ENCODE measurements at regions not wholly inside any gene's neighbourhood (a gene's known extent, or its start where the extent isn't known, plus 50 kb on each side); places are given as distances from the start of the nearest gene placed in this dataset.

GRCh38 chr3:107130089-107130700 lies 247.0 kb upstream of the CCDC54 start:
- Histone ChIP-seq H3K4me3 (ENCODE audit: low read depth in 1 of 2, low read length in 1 of 2) (no peak overlapping the region), H3K9me3 (no peaks in the 10 kb centered on the region), H3K27me3 (no peaks in the 10 kb centered on the region), H3K4me1 (ENCODE audit: control insufficient read depth in 1 of 2, insufficient read depth in 1 of 2, low read depth in 1 of 2, low read length in 1 of 2) (no peaks in the 10 kb centered on the region), H3K27ac (no peak overlapping the region), H3K36me3 (no peaks in the 10 kb centered on the region)
- no peak for TF ChIP-seq CTCF (IDR thresholded peaks at IDR 0.05)

GRCh38 chr3:107132674-107133073 lies 244.6 kb upstream of the CCDC54 start:
- H3K36me3 ChIP-seq = no peaks in the 10 kb centered on the region
- H3K27me3 ChIP-seq = no peaks in the 10 kb centered on the region
- no peak overlapping the region for H3K27ac ChIP-seq
- no peak overlapping the region for H3K4me3 ChIP-seq (ENCODE audit: low read depth in 1 of 2, low read length in 1 of 2)
- no peaks in the 10 kb centered on the region for H3K4me1 ChIP-seq (ENCODE audit: control insufficient read depth in 1 of 2, insufficient read depth in 1 of 2, low read depth in 1 of 2, low read length in 1 of 2)
- no peaks in the 10 kb centered on the region for H3K9me3 ChIP-seq
- TF ChIP-seq CTCF (IDR thresholded peaks at IDR 0.05) = no peak

- H3K4me1 ChIP-seq (ENCODE audit: control insufficient read depth in 1 of 2, insufficient read depth in 1 of 2, low read depth in 1 of 2, low read length in 1 of 2) = no peaks in the 10 kb centered on the region
Measured at GRCh38 chr3:107133891-107134290, 243.3 kb upstream of the CCDC54 start.

GRCh38 chr3:107142171-107142570 lies 235.1 kb upstream of the CCDC54 start:
- no peak for TF ChIP-seq CTCF (IDR thresholded peaks at IDR 0.05)
- Histone ChIP-seq H3K4me3 (ENCODE audit: low read depth in 1 of 2, low read length in 1 of 2) (no peak overlapping the region), H3K36me3 (no peaks in the 10 kb centered on the region), H3K27me3 (no peaks in the 10 kb centered on the region), H3K27ac (no peak overlapping the region), H3K4me1 (ENCODE audit: control insufficient read depth in 1 of 2, insufficient read depth in 1 of 2, low read depth in 1 of 2, low read length in 1 of 2) (no peaks in the 10 kb centered on the region), H3K9me3 (no peaks in the 10 kb centered on the region)

More at GRCh38 chr3:107133891-107134290, 243.3 kb upstream of the CCDC54 start:
- Histone ChIP-seq H3K36me3 (no peaks in the 10 kb centered on the region), H3K27ac (no peak overlapping the region), H3K4me3 (ENCODE audit: low read depth in 1 of 2, low read length in 1 of 2) (no peak overlapping the region), H3K27me3 (no peaks in the 10 kb centered on the region), H3K9me3 (no peaks in the 10 kb centered on the region)
- TF ChIP-seq CTCF (IDR thresholded peaks at IDR 0.05) = no peak

- no peak for TF ChIP-seq CTCF (IDR thresholded peaks at IDR 0.05)
- Histone ChIP-seq H3K36me3 (no peaks in the 10 kb centered on the region), H3K4me1 (ENCODE audit: control insufficient read depth in 1 of 2, insufficient read depth in 1 of 2, low read depth in 1 of 2, low read length in 1 of 2) (no peaks in the 10 kb centered on the region), H3K4me3 (ENCODE audit: low read depth in 1 of 2, low read length in 1 of 2) (no peak overlapping the region), H3K9me3 (no peaks in the 10 kb centered on the region), H3K27ac (no peak overlapping the region), H3K27me3 (no peaks in the 10 kb centered on the region)
Measured at GRCh38 chr3:107142786-107143575, 234.3 kb upstream of the CCDC54 start.

All from neutrophil (primary cell).